Stomach (tissue), 8 donors: ENCODE measurements at regions not wholly inside any gene's neighbourhood (a gene's known extent, or its start where the extent isn't known, plus 50 kb on each side); places are given as distances from the start of the nearest gene placed in this dataset.

Experiments used
- DNase-seq, 2 donors: peaks; one replicate each; pipeline versions ENCODE4 v3.0.0 to v3.0.0-alpha.2; 2013 to 2019
- H3K27ac ChIP-seq, 5 donors: fragments of 200-600 bp in 4 of 5; sonication (generic) in 4 of 5; one replicate each; pipeline ENCODE4 v1.5.1; 2013 to 2019; ENCODE audit warnings: mild to moderate bottlenecking in 1 of 5, moderate library complexity in 1 of 5
- H3K27me3 ChIP-seq, 3 donors: fragments of 200-600 bp; sonication (generic); one replicate each; pipeline ENCODE4 v1.5.1; 2017 to 2019; ENCODE audit warnings: mixed run types in 1 of 3
- H3K36me3 ChIP-seq, 4 donors: fragments of 200-600 bp; sonication (generic); 1 replicate in 3 of 4; 2 replicates in 1 of 4; pipeline ENCODE4 v1.5.1; 2016 to 2019
- H3K4me1 ChIP-seq, 4 donors: fragments of 200-600 bp; sonication (generic); one replicate each; pipeline ENCODE4 v1.5.1; 2016 to 2019
- H3K4me3 ChIP-seq, 4 donors: fragments of 200-600 bp; sonication (generic) in 3 of 4; one replicate each; pipeline ENCODE4 v1.5.1; 2016 to 2019; ENCODE audit warnings: mild to moderate bottlenecking in 1 of 4
- H3K9me3 ChIP-seq, 4 donors: fragments of 200-600 bp; sonication (generic); one replicate each; pipeline ENCODE4 v1.5.1; 2016 to 2019
- EP300 ChIP-seq: sonication (generic); formaldehyde crosslinking; IDR thresholded peaks from one replicate; pipeline ENCODE4 v1.6.1; 2017; ENCODE audit warnings: antibody characterized with exemption
- POLR2A ChIP-seq, 4 donors: fragments of 450-650 bp; IDR thresholded peaks; one replicate each; pipeline ENCODE4 v1.6.1; 2016; ENCODE audit warnings: antibody characterized with exemption in 4 of 4, control low read depth in 2 of 4, mild to moderate bottlenecking in 1 of 4, moderate library complexity in 1 of 4
- POLR2AphosphoS5 ChIP-seq, 3 donors: sonication (generic); formaldehyde crosslinking; IDR thresholded peaks; one replicate each; pipeline ENCODE4 v1.6.1; 2016; ENCODE audit warnings: antibody characterized with exemption in 3 of 3
- WGBS, 5 donors: extraction: QIAGEN DNeasy Blood & Tissue Kit in 3 of 5; methylation state at CpG; one replicate each; pipeline versions ENCODE4 v1.1.5 to v1.1.7; 2013 to 2018; 5-methylcytosine and 5-hydroxymethylcytosine counted together
- intact Hi-C: fragments of 100-400 bp; cut with DNase I; formaldehyde crosslinking; loops from one replicate; pipeline ENCODE4 v1.15.1; 2023; ENCODE audit warnings: low total_unique reads
- TF ChIP-seq, protein P1 (sequence below), 7 experiments: fragments of 450-650 bp in 4 of 7; fragments of 200-600 bp in 3 of 7; sonication (generic) in 3 of 7; IDR thresholded peaks; one replicate each; pipeline ENCODE4 v1.5.1; 2016 to 2019; ENCODE audit warnings: antibody characterized with exemption in 7 of 7, control low read depth in 2 of 7, mild to moderate bottlenecking in 1 of 7
- donor health status: healthy with polysubstance abuse.
- donor health status: Bipolar disorder and iron deficiency.
- donor health status: healthy.

DNA sequence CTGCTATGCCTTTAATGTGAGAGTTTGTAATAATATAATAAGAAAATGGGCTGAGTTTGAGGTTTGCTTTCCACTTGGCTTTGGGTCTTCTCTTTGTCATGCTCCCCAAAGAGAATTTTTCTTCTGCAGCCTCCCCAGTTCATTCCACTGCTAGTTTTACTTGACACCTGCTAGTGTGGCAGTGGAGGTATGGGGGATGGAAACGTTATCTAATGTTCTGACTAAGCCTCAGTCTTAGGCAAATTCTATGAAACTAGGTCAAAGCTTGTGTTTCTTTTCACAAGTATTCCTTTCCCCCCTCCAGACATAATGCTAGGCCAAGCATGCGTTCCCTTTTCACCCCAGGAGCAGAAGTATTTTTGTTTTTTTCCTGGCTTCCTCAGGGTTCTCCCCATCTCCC is 67.5 kb downstream of the PPP1R2C start:
- Histone ChIP-seq H3K9me3 (no peaks in the 10 kb centered on the region), H3K27ac (no peak overlapping the region), H3K36me3 (no peaks in the 10 kb centered on the region), H3K4me1 (peaks cover 0 to 6% (median 0%) of the 10 kb centered on the region in 4 donors), H3K4me3 (no peak overlapping the region), H3K27me3 (peaks cover 0 to 4% (median 0%) of the 10 kb centered on the region in 3 donors)
- WGBS, 5 donors, result 60 to 86% (median 77%) methylated on average over 2 of the region's 2 CpGs
- DNase-seq, result no peak
- TF ChIP-seq, protein P1, sequence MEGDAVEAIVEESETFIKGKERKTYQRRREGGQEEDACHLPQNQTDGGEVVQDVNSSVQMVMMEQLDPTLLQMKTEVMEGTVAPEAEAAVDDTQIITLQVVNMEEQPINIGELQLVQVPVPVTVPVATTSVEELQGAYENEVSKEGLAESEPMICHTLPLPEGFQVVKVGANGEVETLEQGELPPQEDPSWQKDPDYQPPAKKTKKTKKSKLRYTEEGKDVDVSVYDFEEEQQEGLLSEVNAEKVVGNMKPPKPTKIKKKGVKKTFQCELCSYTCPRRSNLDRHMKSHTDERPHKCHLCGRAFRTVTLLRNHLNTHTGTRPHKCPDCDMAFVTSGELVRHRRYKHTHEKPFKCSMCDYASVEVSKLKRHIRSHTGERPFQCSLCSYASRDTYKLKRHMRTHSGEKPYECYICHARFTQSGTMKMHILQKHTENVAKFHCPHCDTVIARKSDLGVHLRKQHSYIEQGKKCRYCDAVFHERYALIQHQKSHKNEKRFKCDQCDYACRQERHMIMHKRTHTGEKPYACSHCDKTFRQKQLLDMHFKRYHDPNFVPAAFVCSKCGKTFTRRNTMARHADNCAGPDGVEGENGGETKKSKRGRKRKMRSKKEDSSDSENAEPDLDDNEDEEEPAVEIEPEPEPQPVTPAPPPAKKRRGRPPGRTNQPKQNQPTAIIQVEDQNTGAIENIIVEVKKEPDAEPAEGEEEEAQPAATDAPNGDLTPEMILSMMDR (IDR thresholded peaks at IDR 0.05), result no peak
- no peak for TF ChIP-seq POLR2A (IDR thresholded peaks at IDR 0.05)
- no peak for TF ChIP-seq POLR2AphosphoS5 (IDR thresholded peaks at IDR 0.05)
- TF ChIP-seq EP300, result no peak
- intact Hi-C loops, result no loop called here

- H3K27ac ChIP-seq, result no peak overlapping the region
- H3K27me3 ChIP-seq, result peaks cover 0 to 4% (median 0%) of the 10 kb centered on the region in 3 donors
- no peak for DNase-seq
- intact Hi-C loops, result no loop called here
- 9 to 36% (median 26%) methylated on average over 2 of the region's 2 CpGs for WGBS, 5 donors
- H3K4me1 ChIP-seq, result no peaks in the 10 kb centered on the region
- no peaks in the 10 kb centered on the region for H3K36me3 ChIP-seq
- no peak for TF ChIP-seq EP300
- H3K9me3 ChIP-seq, result no peaks in the 10 kb centered on the region
- H3K4me3 ChIP-seq, result no peak overlapping the region
These were observed 69.7 kb downstream of the PPP1R2C start for GRCh38 chrX:42708222-42708621.

GRCh38 chrX:42707742-42708141 is 70.2 kb downstream of the PPP1R2C start:
- H3K36me3 ChIP-seq, result no peaks in the 10 kb centered on the region
- H3K4me1 ChIP-seq, result no peaks in the 10 kb centered on the region
- peaks cover 0 to 4% (median 0%) of the 10 kb centered on the region in 3 donors for H3K27me3 ChIP-seq
- no peak overlapping the region for H3K27ac ChIP-seq
- no peak for DNase-seq
- H3K9me3 ChIP-seq, result no peaks in the 10 kb centered on the region
- intact Hi-C loops, result no loop called here
- TF ChIP-seq EP300 (no peak), POLR2AphosphoS5 (IDR thresholded peaks at IDR 0.05) (no peak), POLR2A (IDR thresholded peaks at IDR 0.05) (no peak)
- TF ChIP-seq, protein P1 (IDR thresholded peaks at IDR 0.05), result no peak
- no peak overlapping the region for H3K4me3 ChIP-seq

GRCh38 chrX:42704454-42704853 is 73.5 kb downstream of the PPP1R2C start:
- intact Hi-C loops, result no loop called here
- WGBS, 5 donors, result 54 to 78% (median 72%) methylated on average over 2 of the region's 2 CpGs
- TF ChIP-seq, protein P1 (IDR thresholded peaks at IDR 0.05), result no peak
- no peak for TF ChIP-seq EP300
- no peak for TF ChIP-seq POLR2A (IDR thresholded peaks at IDR 0.05)
- TF ChIP-seq POLR2AphosphoS5 (IDR thresholded peaks at IDR 0.05), result no peak
- Histone ChIP-seq H3K4me1 (no peaks in the 10 kb centered on the region), H3K27ac (no peak overlapping the region), H3K27me3 (no peaks in the 10 kb centered on the region), H3K4me3 (no peak overlapping the region), H3K36me3 (no peaks in the 10 kb centered on the region), H3K9me3 (no peaks in the 10 kb centered on the region)
- DNase-seq, result peak in 1 of 2 donors; percentile 12

GRCh38 chrX:42697544-42697943 is 80.4 kb downstream of the PPP1R2C start:
- H3K9me3 ChIP-seq, result no peaks in the 10 kb centered on the region
- intact Hi-C loops, result no loop called here
- no peaks in the 10 kb centered on the region for H3K27me3 ChIP-seq
- no peak for DNase-seq
- H3K4me3 ChIP-seq, result no peak overlapping the region
- H3K4me1 ChIP-seq, result no peaks in the 10 kb centered on the region
- WGBS, 5 donors, result 25 to 35% (median 27%) methylated on average over 3 of the region's 3 CpGs
- H3K27ac ChIP-seq, result no peak overlapping the region
- TF ChIP-seq, protein P1 (IDR thresholded peaks at IDR 0.05), result no peak
- TF ChIP-seq EP300, result no peak
- no peaks in the 10 kb centered on the region for H3K36me3 ChIP-seq
